OCI-LY3 (cell line): ENCODE measurements at regions not wholly inside any gene's neighbourhood (a gene's known extent, or its start where the extent isn't known, plus 50 kb on each side); places are given as distances from the start of the nearest gene placed in this dataset.

Experiments used
- CTCF ChIP-seq: fragments of 200-600, 300-600 bp; sonication (generic); IDR thresholded peaks from 2 replicates; pipeline ENCODE4 v1.5.1; 2014; ENCODE audit warnings: antibody characterized with exemption, low read length, low read depth
- EZH2phosphoT487 ChIP-seq: fragments of 200-600 bp; shearing (Covaris generic); IDR thresholded peaks from 2 replicates; pipeline ENCODE4 v1.6.1; 2018; ENCODE audit warnings: antibody characterized with exemption, mixed run types, low read depth

GRCh38 chr5:67488885-67489284 lies 292.3 kb upstream of the CD180 start:
- TF ChIP-seq CTCF (no peak), EZH2phosphoT487 (no peak)
